H54 (cell line): ENCODE measurements at regions not wholly inside any gene's neighbourhood (a gene's known extent, or its start where the extent isn't known, plus 50 kb on each side); places are given as distances from the start of the nearest gene placed in this dataset.

Source experiments
- DNase-seq: peaks from one replicate; pipeline ENCODE4 v3.0.0; 2011; ENCODE audit warnings: low spot score, mixed read lengths; ENCODE audit not compliant: insufficient read length
- FAIRE-seq: peaks from 3 replicates; lab custom pipeline; 2011; peaks lifted over from hg19 to GRCh38; lab: Jason Lieb, UNC
- POLR2A ChIP-seq: IDR thresholded peaks from 2 replicates; pipeline ENCODE4 v1.6.1; 2011; ENCODE audit warnings: low read depth, mild to moderate bottlenecking, low read length

DNA sequence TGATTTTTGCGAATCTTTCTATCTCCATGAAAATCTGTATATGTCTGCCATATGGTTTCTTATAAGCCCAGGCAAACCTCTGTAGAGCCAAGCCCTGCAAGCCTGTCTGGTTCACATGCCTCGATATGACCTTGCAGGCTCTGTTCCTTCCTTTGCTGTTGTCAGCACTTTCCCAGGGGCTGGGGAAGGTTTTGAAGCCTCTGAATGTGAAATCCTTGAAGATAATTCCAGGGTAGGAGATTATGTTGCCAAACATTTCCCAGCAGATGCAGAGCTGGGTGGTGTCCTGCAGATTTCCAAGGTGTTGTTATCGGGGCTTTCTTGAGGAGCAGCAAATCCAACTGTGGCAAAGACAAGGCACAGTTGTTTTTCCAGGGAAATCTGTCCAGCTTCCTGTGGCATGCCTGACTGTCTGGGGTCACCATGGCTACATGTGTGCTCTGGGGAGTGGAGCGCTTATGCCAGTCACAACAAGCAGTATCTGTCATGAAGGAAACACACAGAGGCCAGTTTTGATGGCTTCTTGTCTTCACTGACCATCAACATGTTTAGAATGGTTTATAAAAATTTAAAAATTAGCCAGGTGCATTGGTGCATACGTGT is 60.7 kb upstream of the RPS23 start:
- DNase-seq, result no peak
- no peak for TF ChIP-seq POLR2A
- FAIRE-seq, result no peak

DNA sequence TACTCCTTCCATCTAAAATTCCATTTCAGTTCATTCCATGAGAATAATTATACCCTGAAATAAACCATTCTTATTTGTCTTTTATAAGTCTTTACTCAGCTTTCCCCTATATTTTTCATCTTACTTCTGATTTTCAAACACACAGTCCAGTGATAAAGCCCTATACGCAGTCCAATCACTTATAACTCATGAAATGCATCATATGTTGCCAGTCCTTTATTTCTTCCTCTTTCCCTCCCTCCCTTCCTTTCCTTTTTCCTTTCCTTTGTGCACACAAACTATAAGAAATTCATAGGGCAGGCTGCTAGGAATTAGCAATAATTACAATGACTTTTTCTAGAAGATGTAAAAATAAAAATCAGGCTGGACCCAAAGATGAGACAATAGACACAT is 58.8 kb upstream of the RPS23 start:
- TF ChIP-seq POLR2A, result no peak
- no peak for FAIRE-seq
- no peak for DNase-seq

DNA sequence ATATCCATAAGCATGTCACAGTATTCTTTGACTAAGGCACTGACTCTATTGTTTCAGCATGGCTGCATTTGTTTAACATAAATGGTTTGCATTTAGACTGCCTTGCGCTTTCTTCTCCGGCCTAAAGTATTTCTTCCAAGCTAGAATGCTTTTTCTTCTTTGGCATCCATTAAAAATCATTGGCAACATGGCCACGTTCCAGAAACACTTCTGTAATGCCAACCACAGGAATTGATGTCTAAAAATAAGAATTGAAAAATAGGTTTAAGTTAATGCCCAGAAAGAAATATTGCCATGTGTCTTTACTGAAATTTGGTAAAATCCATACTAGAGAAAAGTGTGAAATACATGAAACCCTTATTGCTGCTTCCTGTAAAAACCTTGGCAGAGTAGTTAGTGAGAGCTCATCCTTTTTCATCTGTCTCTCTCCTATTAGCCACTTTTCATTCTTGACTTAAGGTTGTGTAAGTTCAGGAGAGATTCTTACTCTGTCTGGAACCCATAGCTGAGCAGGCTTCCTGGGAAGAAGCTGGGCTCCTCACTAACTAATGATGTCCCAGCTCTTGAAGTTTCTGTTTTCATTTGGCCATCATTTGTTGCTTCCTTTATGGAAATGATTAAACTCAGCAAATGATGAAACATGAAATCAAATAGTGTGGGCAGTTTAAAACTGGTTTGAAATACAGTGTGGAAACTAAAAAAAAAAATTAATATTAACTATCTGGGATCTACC is 58.2 kb upstream of the RPS23 start:
- TF ChIP-seq POLR2A, result no peak

DNA sequence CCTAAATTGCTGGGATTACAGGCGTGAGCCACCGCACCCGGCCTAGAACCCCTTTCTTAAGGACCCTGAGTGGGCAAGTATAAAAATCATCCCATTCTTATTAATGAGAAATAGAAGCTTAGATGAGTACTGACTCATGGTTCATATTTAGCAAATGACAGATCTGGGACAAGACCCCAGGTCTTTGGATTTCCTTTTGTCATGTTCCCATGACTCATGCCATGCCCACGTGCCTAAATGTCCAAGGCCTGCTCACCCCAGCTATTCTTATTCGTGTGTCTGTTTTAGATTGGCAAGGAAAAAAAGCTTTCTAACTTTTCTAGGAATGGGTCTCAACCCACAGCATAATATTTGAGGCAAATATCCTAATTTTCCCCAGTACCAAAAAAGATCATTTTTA is 57.7 kb upstream of the RPS23 start:
- FAIRE-seq, result no peak
- no peak for TF ChIP-seq POLR2A
- no peak for DNase-seq

More for the DNA sequence above, 58.2 kb upstream of the RPS23 start:
- FAIRE-seq, result no peak
- no peak for DNase-seq

DNA sequence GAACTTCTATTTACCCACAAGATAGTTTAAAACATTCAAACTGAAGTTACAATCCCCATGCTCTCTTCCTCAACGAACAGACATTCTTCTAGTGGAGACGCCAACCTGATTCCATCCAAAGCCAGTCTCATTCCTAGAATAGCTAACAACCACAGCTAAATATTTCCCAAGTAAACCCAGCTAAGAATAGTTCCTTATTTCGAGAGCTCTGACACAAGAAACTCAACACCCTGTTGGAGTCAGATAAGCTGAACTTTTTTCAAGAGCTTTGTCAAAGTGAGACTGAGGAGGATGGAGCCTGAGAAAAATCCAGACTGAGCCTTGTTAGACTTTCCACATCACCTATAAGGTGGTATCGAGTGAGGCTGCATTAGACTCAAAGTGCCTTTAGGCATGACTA is 56.7 kb upstream of the RPS23 start:
- no peak for TF ChIP-seq POLR2A
- DNase-seq (no peak), FAIRE-seq (no peak)

DNA sequence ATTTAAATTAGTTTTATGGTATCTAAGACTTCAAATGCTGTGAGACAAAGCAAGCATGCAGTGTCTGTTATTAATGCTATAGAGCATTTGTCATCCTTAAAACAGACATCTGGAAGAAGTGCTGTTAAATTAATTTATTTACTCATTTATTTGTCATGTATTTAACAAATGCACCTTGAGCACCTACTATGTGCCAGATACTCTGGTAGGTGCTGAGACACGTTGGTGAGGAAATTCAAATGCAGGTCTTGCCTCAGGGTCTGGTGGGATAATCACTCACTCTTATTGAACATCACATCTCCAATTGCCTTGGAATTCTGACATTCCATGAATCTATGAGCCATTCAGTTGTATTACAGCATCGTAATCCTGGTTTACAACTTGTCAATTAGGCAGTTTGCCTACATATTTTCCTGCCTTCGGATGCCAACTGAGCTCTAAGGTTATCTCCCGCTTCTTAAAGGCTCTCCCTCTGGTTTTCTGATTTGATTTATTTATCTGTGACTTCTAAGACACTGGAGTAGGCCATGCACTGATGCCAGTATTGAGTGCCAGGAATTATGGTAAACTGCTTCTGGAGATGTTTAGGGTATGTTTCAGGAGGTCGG is 56.0 kb upstream of the RPS23 start:
- no peak for TF ChIP-seq POLR2A
- FAIRE-seq (no peak), DNase-seq (no peak)

DNA sequence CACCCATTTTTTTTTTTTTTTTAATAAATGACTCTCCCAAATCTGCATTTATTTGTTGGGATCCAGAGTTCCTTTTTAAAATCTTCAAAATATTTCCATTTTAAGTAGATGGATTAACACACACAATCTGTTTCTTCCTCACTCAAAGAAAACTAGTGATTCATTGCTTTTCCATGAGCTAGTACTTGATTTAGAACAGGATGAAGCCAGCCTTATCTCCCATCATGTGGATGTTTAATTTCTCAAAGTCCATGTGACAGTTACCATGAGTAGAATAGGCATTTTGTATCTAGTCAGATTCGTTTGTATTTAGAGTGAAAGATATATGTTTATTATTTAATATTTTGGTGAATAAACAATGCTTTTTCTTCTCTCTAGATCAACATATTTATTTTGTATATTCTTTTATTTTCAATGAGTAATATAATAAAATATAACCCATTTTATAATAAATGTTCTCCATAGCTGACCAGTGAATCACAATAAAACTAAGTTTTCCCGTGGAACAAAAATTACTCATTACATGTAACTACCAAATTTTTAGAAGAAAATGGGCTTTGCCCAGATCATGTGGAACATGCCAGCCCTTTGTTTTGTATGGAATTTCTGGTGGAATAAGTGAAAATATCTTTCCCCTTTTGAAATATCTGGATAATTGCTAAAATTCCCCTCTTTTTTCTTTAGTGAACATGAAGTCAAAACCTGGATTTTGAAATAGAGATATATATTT is 54.9 kb upstream of the RPS23 start:
- DNase-seq (no peak), FAIRE-seq (no peak)
- TF ChIP-seq POLR2A, result no peak

DNA sequence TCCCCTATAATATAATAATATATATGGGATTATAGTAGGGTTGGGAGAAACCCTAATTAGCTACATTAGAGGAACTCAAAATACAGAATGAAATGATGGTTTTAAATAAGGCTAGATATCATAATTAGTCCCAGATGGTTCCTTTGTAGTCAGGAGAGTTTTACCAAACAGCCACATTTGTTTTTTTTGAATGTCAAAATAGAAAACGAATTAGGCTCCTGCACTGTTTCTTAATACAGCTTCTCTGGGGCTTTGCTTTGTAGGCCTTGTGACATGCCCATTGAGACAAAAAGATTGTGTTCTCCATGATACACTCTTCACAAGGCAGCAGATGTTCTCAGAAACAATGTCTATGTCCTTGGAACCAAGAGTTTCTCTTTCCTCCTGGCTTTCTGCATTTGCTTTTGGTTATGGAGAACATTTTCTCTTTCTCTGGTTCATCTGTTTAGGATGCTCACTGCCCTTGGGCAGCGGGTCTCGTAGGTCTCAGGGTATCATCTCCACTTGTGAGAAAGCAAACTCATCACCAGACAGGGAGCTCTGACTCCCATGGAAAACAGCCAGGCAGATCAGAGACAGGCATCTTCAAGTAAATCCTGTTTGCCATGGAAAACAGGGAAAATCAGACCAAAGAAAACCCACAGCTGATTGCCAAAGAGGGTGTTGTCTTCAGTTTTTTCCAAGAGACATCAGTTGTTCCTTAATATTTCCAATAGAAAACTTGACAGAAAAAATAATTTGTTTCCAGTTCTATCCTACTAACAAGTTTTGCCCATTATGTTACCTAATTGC is 54.1 kb upstream of the RPS23 start:
- FAIRE-seq (no peak), DNase-seq (no peak)
- TF ChIP-seq POLR2A, result no peak

DNA sequence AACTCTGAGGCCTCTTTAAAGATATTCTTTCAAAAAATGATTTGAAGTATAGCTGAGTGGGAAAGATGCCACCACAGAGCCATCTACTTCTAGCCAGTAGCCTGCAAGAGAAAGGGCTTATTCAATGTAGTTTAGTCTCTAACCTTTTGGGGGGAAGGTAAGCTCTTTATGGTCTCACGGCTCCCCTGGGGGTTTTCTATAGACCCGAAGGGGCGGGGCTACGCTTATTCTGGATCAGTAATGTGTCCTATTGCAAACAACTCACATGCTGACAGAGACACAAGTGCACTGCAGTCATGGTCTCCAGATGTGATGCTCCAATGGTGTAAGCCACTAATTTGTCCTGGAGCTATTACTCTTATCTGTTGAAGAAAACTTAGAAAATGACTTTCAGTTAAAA is 53.4 kb upstream of the RPS23 start:
- no peak for DNase-seq
- FAIRE-seq, result no peak
- no peak for TF ChIP-seq POLR2A

DNA sequence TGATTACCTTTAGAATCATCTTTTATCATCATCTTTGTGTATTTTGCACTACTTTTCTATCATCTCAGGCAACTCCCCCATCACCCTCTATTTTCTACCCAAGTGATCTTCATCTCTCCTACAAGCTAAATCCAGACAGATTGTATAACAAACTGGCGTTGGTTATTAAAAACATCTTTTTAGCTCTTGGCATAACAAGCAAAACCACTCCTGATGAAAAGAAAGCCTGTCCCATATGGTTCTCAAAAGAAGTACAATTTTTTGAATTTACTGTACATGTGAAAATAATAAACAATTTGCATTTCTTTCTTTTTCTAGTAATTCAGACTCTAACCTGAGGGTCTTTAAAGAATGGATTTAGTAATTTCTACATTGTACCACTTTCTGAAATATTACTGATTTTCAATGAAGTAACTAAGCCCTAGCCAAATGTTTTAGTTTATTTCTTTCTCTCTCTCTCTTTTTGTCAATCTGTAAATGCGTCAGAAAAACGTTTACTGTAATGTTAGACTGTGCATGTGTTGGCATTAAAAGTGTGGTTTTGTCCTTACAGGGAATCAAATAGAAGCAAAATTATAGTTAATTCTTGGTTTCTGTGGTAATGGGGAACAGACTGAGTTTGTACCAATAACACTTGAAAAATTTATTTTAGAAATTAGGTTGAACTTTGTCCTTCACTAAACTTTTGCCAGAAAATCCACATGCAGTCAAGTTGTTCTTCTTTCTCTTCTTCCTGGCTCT is 52.5 kb upstream of the RPS23 start:
- no peak for FAIRE-seq
- no peak for DNase-seq
- TF ChIP-seq POLR2A, result no peak

DNA sequence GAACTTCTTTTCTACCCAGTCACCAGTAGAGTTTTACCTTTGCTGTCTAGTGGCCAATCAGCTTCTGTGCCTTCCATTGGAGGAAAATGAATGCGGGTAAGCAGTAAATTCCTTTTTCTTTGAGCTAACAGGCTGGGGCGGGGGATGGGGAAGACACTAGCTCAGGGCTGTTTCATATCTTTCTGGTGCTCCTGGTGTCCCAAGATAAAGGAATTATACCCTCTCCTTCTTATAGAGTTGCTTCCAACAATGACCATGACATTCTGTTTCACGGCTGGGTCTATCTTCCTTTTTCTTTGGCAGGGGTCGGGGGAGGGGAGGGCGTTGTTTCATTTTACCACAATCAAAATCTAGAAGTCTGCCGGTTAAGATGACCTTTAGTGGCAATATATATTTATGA is 51.2 kb upstream of the RPS23 start:
- no peak for TF ChIP-seq POLR2A
- no peak for FAIRE-seq
- no peak for DNase-seq
